Neuronal stem cell (in vitro differentiated cells): ENCODE measurements at regions not wholly inside any gene's neighbourhood (a gene's known extent, or its start where the extent isn't known, plus 50 kb on each side); places are given as distances from the start of the nearest gene placed in this dataset.

Source experiments
- DNase-seq: peaks from one replicate; pipeline ENCODE4 v3.0.0-alpha.2; 2013; ENCODE audit warnings: low spot score
- H2AFZ ChIP-seq: one replicate; pipeline ENCODE4 v1.6.1; 2013; ENCODE audit warnings: mild to moderate bottlenecking, low read length, inconsistent platforms
- H2AK5ac ChIP-seq: 2 replicates; pipeline ENCODE4 v1.6.1; 2013; ENCODE audit warnings: low read depth, mild to moderate bottlenecking, inconsistent platforms, low read length, moderate library complexity, mixed read lengths
- H2BK120ac ChIP-seq: 2 replicates; pipeline ENCODE4 v1.6.1; 2013; ENCODE audit warnings: low read depth, mild to moderate bottlenecking, inconsistent platforms, low read length, moderate library complexity, mixed read lengths
- H2BK12ac ChIP-seq: one replicate; pipeline ENCODE4 v1.6.1; 2013; ENCODE audit warnings: low read length, inconsistent platforms
- H2BK15ac ChIP-seq: 2 replicates; pipeline ENCODE4 v1.6.1; 2013; ENCODE audit warnings: mild to moderate bottlenecking, low read length, inconsistent platforms, mixed read lengths
- H2BK5ac ChIP-seq: one replicate; pipeline ENCODE4 v1.6.1; 2013; ENCODE audit warnings: inconsistent platforms, mild to moderate bottlenecking, low read length, moderate library complexity
- H3K14ac ChIP-seq: one replicate; pipeline ENCODE4 v1.6.1; 2013; ENCODE audit warnings: low read length, inconsistent platforms
- H3K18ac ChIP-seq: 2 replicates; pipeline ENCODE4 v1.6.1; 2013; ENCODE audit warnings: low read length, inconsistent platforms
- H3K23ac ChIP-seq: 2 replicates; pipeline ENCODE4 v1.6.1; 2013; ENCODE audit warnings: low read depth, mild to moderate bottlenecking, mixed read lengths, low read length, inconsistent platforms; ENCODE audit not compliant: poor library complexity
- H3K27ac ChIP-seq: replicated peaks from 3 replicates; pipeline ENCODE4 v1.5.1; 2013; ENCODE audit warnings: low read length, inconsistent platforms
- H3K27me3 ChIP-seq, 3 experiments: 2 replicates each; pipeline ENCODE4 v1.6.1; 2013; ENCODE audit warnings: low read length in 3 of 3, mild to moderate bottlenecking in 2 of 3, inconsistent platforms in 1 of 3, low read depth in 1 of 3, mixed read lengths in 1 of 3, moderate library complexity in 1 of 3; ENCODE audit not compliant: control insufficient read depth in 3 of 3, insufficient read depth in 3 of 3
- H3K36me3 ChIP-seq, 2 donors: replicated peaks in 1 of 2; 2 replicates each; pipeline ENCODE4 v1.6.1; 2013; ENCODE audit warnings: low read length in 2 of 2; ENCODE audit not compliant: control insufficient read depth in 2 of 2, insufficient read depth in 2 of 2
- H3K4ac ChIP-seq: 2 replicates; pipeline ENCODE4 v1.6.1; 2013; ENCODE audit warnings: inconsistent platforms, mild to moderate bottlenecking, low read length, moderate library complexity
- H3K4me1 ChIP-seq, 2 donors: 1 replicate in 1 of 2; 2 replicates in 1 of 2; pipeline ENCODE4 v1.6.1; 2013; ENCODE audit warnings: low read length in 2 of 2, low read depth in 1 of 2; ENCODE audit not compliant: control insufficient read depth in 2 of 2, insufficient read depth in 1 of 2
- H3K4me2 ChIP-seq: one replicate; pipeline ENCODE4 v1.6.1; 2013; ENCODE audit warnings: mild to moderate bottlenecking, low read length, inconsistent platforms; ENCODE audit not compliant: insufficient read depth, poor library complexity, severe bottlenecking
- H3K4me3 ChIP-seq, 2 donors: 2 replicates each; pipeline ENCODE4 v1.5.1; 2013; ENCODE audit warnings: low read length in 2 of 2, mild to moderate bottlenecking in 2 of 2, inconsistent platforms in 1 of 2, moderate library complexity in 1 of 2
- H3K79me1 ChIP-seq: one replicate; pipeline ENCODE4 v1.6.1; 2013; ENCODE audit warnings: low read depth, mild to moderate bottlenecking, inconsistent platforms, low read length, moderate library complexity
- H3K9ac ChIP-seq: one replicate; pipeline ENCODE4 v1.6.1; 2013; ENCODE audit warnings: mild to moderate bottlenecking, low read depth, low read length, inconsistent platforms; ENCODE audit not compliant: poor library complexity
- H3K9me3 ChIP-seq, 2 donors: replicated peaks in 1 of 2; 2 replicates each; pipeline versions ENCODE3 to v1.6.1; 2013; ENCODE audit warnings: low read length in 2 of 2, mild to moderate bottlenecking in 2 of 2, inconsistent platforms in 1 of 2, low read depth in 1 of 2, mixed read lengths in 1 of 2, moderate library complexity in 1 of 2; ENCODE audit not compliant: control insufficient read depth in 2 of 2, insufficient read depth in 1 of 2
- H4K8ac ChIP-seq: one replicate; pipeline ENCODE4 v1.6.1; 2013; ENCODE audit warnings: low read depth, mild to moderate bottlenecking, inconsistent platforms, low read length, moderate library complexity
- H4K91ac ChIP-seq: one replicate; pipeline ENCODE4 v1.6.1; 2013; ENCODE audit warnings: low read length, low read depth, mild to moderate bottlenecking, inconsistent platforms; ENCODE audit not compliant: poor library complexity
- WGBS, 2 donors: extraction: QIAGEN DNeasy Blood & Tissue Kit; methylation state at CpG; one replicate each; pipeline ENCODE4 v1.1.7; 2013; ENCODE audit warnings: missing lambda C conversion rate in 2 of 2, mixed read lengths in 1 of 2; ENCODE audit not compliant: insufficient read length in 2 of 2, insufficient replicate concordance in 1 of 2; ENCODE audit errors: extremely low coverage in 2 of 2; 5-methylcytosine and 5-hydroxymethylcytosine counted together

- Histone ChIP-seq H2BK12ac (no peak overlapping the region), H2AK5ac (no peak overlapping the region), H3K18ac (no peak overlapping the region), H2BK5ac (no peak overlapping the region), H3K9me3 (peaks cover 0 to 2% of the 10 kb centered on the region in 2 donors), H3K4ac (no peak overlapping the region), H3K79me1 (no peaks in the 10 kb centered on the region), H3K4me2 (no peak overlapping the region), H4K91ac (no peak overlapping the region), H3K27me3 (peaks cover 0 to 8% (median 0%) of the 10 kb centered on the region in 3 experiments), H3K36me3 (no peaks in the 10 kb centered on the region), H2BK120ac (no peak overlapping the region), H3K4me3 (no peak overlapping the region), H2BK15ac (no peak overlapping the region), H4K8ac (no peak overlapping the region), H3K23ac (no peak overlapping the region), H3K4me1 (peaks cover 0 to 4% of the 10 kb centered on the region in 2 donors), H2AFZ (no peak overlapping the region), H3K14ac (no peak overlapping the region), H3K9ac (no peak overlapping the region), H3K27ac (no peak overlapping the region)
- no peak for DNase-seq
- WGBS, 2 donors = no CpG with 5 or more reads among the region's 14 CpGs
Measured at GRCh38 chr2:60321816-60322215, 231.6 kb downstream of the BCL11A start.

DNA sequence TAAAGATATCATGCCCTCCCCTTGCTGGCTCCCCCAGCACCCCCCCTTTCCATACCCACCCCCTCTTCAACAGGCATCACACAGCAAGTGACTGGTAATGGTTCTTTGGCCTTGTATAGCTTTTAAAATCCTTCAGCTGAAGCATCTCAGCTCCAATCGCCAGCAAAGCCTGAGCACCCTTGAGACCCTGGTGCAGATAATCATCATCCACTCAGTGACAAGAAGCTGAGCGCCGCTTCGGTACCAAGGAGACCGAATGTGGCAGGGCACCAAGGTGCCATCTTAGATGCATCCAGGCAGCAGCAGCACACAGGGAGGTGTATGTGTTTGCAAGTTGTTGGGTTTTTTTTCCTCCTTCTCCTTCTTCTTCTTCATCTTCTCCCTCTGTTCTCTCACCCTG is 232.7 kb downstream of the BCL11A start:
- no peak overlapping the region for H2AFZ ChIP-seq
- DNase-seq = no peak
- H2BK120ac ChIP-seq = no peak overlapping the region
- no peak overlapping the region for H3K14ac ChIP-seq
- no peak overlapping the region for H3K4ac ChIP-seq
- no peaks in the 10 kb centered on the region for H3K9me3 ChIP-seq
- H3K27ac ChIP-seq = no peak overlapping the region
- H4K91ac ChIP-seq = no peak overlapping the region
- no peak overlapping the region for H2AK5ac ChIP-seq
- H3K79me1 ChIP-seq = no peaks in the 10 kb centered on the region
- no peak overlapping the region for H2BK15ac ChIP-seq
- H3K36me3 ChIP-seq = no peaks in the 10 kb centered on the region
- H3K4me3 ChIP-seq = no peak overlapping the region
- no peak overlapping the region for H3K9ac ChIP-seq
- no peak overlapping the region for H3K23ac ChIP-seq
- no peak overlapping the region for H2BK5ac ChIP-seq
- WGBS, 2 donors = no CpG with 5 or more reads among the region's 5 CpGs
- H3K27me3 ChIP-seq = peaks cover 0 to 8% (median 0%) of the 10 kb centered on the region in 3 experiments
- H3K4me1 ChIP-seq = peaks cover 0 to 8% of the 10 kb centered on the region in 2 donors
- H2BK12ac ChIP-seq = no peak overlapping the region
- H3K18ac ChIP-seq = no peak overlapping the region
- H4K8ac ChIP-seq = no peak overlapping the region
- no peak overlapping the region for H3K4me2 ChIP-seq

GRCh38 chr2:60319031-60319547 is 234.4 kb downstream of the BCL11A start:
- no peak overlapping the region for H2BK12ac ChIP-seq
- no peak overlapping the region for H2BK120ac ChIP-seq
- H3K18ac ChIP-seq = no peak overlapping the region
- no peak overlapping the region for H2AK5ac ChIP-seq
- H3K4me1 ChIP-seq = peaks cover 0 to 8% of the 10 kb centered on the region in 2 donors
- no peak overlapping the region for H3K4ac ChIP-seq
- H3K9ac ChIP-seq = no peak overlapping the region
- H4K91ac ChIP-seq = no peak overlapping the region
- H3K27me3 ChIP-seq = peaks cover 0 to 8% (median 0%) of the 10 kb centered on the region in 3 experiments
- H3K9me3 ChIP-seq = no peaks in the 10 kb centered on the region
- H2BK5ac ChIP-seq = no peak overlapping the region
- DNase-seq = no peak
- no peaks in the 10 kb centered on the region for H3K36me3 ChIP-seq
- no peak overlapping the region for H4K8ac ChIP-seq
- no peak overlapping the region for H3K23ac ChIP-seq
- H3K79me1 ChIP-seq = no peaks in the 10 kb centered on the region
- H3K14ac ChIP-seq = no peak overlapping the region
- no peak overlapping the region for H2AFZ ChIP-seq
- no peak overlapping the region for H3K27ac ChIP-seq
- no CpG with 5 or more reads among the region's 3 CpGs for WGBS, 2 donors
- H3K4me3 ChIP-seq = no peak overlapping the region
- no peak overlapping the region for H3K4me2 ChIP-seq
- no peak overlapping the region for H2BK15ac ChIP-seq

GRCh38 chr2:60318544-60318943 is 234.9 kb downstream of the BCL11A start:
- no CpG with 5 or more reads among the region's 9 CpGs for WGBS, 2 donors
- Histone ChIP-seq H4K91ac (no peak overlapping the region), H3K18ac (no peak overlapping the region), H3K4ac (no peak overlapping the region), H2AFZ (no peak overlapping the region), H3K4me3 (no peak overlapping the region), H2BK120ac (no peak overlapping the region), H3K4me1 (peaks cover 0 to 4% of the 10 kb centered on the region in 2 donors), H3K4me2 (no peak overlapping the region), H3K14ac (no peak overlapping the region), H2BK15ac (no peak overlapping the region), H2BK5ac (no peak overlapping the region), H3K27me3 (peaks cover 0 to 8% (median 0%) of the 10 kb centered on the region in 3 experiments), H3K27ac (no peak overlapping the region), H3K79me1 (no peaks in the 10 kb centered on the region), H3K9ac (no peak overlapping the region), H3K23ac (no peak overlapping the region), H2BK12ac (no peak overlapping the region), H3K36me3 (no peaks in the 10 kb centered on the region), H4K8ac (no peak overlapping the region), H2AK5ac (no peak overlapping the region), H3K9me3 (no peaks in the 10 kb centered on the region)
- DNase-seq = no peak
